ENCODE measurements at regions not wholly inside any gene's neighbourhood (a gene's known extent, or its start where the extent isn't known, plus 50 kb on each side); places are given as distances from the start of the nearest gene placed in this dataset.

DNA sequence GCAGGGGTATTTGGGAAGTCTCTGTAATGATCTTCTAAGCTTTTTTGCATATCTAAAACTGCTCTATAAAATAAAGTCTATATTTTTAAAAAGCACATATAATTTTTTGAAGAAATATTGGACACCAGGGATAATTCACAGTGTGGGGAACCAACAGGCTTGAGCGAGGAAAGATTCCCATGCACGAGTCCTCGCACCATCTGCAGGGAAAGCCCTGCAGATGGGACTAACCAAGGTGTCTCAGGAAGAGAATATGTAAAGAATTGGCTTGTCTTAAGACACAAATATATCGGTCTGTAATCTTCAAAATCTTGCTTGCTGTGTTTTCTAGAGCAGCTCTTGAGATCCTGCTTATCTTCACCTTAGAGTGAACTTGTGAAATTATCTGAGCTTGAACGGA lies 77.2 kb upstream of the SEMA6D start:
- no peak for DNase-seq (ENCODE audit: extremely low read depth, low read depth)
- TF ChIP-seq, protein P1, sequence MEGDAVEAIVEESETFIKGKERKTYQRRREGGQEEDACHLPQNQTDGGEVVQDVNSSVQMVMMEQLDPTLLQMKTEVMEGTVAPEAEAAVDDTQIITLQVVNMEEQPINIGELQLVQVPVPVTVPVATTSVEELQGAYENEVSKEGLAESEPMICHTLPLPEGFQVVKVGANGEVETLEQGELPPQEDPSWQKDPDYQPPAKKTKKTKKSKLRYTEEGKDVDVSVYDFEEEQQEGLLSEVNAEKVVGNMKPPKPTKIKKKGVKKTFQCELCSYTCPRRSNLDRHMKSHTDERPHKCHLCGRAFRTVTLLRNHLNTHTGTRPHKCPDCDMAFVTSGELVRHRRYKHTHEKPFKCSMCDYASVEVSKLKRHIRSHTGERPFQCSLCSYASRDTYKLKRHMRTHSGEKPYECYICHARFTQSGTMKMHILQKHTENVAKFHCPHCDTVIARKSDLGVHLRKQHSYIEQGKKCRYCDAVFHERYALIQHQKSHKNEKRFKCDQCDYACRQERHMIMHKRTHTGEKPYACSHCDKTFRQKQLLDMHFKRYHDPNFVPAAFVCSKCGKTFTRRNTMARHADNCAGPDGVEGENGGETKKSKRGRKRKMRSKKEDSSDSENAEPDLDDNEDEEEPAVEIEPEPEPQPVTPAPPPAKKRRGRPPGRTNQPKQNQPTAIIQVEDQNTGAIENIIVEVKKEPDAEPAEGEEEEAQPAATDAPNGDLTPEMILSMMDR (IDR thresholded peaks at IDR 0.05; ENCODE audit: low read depth, low read length), result no peak

DNA sequence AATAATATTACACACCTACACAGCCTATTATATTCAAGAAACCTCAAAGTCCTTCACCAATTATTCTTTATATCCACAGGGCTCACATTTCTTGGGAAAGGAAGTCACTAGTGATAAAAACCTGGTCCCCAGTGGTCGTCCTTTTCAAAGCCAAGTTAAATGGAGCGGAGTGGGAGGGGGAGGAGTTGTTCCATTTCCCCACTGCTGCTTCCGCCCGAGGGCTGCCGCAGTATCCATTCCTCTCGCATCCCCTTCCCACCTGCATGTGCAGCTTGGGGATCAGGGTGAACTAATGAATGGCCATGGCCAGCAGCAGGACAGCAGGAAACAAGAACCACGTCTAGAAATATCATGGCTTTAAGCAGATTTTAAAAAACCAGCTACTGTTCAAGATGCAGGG lies 76.4 kb upstream of the SEMA6D start:
- TF ChIP-seq, protein P1 (IDR thresholded peaks at IDR 0.05; ENCODE audit: low read depth, low read length), result no peak
- DNase-seq (ENCODE audit: extremely low read depth, low read depth), result no peak

DNA sequence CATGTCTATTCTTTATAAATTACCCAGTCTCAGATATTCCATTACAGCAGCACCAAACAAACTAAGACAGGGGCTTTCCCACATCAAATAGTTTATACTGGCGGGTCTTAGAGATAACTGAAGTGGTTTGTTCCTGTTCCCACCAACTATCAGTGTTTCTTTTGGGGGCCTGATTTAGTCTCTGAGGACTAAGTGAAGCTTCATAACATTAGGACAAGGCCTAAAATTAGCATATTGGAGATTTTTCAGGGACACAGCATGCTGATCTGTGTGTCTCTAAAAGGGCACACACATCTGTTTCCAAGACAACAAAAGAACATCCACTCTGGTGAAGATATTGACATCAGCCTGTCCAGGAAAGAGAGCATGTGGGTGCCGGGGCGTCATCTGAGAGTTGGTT lies 72.6 kb upstream of the SEMA6D start:
- no peak for DNase-seq (ENCODE audit: extremely low read depth, low read depth)
- TF ChIP-seq, protein P1 (IDR thresholded peaks at IDR 0.05; ENCODE audit: low read depth, low read length), result no peak

DNA sequence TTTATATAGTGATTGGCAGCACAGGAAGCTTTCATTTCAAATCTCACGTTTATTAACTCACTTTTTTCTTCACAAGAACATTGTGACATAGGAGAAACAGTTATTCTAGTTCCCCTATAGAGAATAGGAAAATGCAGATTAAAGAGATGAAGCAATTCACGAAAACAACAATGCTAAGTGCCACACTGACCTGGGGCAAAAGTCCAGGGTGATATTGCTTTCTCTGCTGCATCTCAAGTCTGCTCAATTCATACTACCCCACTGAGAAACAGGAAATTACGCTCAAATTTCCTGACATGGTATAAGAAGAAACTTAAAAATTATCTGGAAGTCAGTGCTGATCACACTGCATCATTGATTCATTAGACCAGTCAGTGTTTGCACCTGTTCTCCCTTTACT lies 66.7 kb upstream of the SEMA6D start:
- TF ChIP-seq, protein P1 (IDR thresholded peaks at IDR 0.05; ENCODE audit: low read depth, low read length), result no peak
- no peak for DNase-seq (ENCODE audit: extremely low read depth, low read depth)

DNA sequence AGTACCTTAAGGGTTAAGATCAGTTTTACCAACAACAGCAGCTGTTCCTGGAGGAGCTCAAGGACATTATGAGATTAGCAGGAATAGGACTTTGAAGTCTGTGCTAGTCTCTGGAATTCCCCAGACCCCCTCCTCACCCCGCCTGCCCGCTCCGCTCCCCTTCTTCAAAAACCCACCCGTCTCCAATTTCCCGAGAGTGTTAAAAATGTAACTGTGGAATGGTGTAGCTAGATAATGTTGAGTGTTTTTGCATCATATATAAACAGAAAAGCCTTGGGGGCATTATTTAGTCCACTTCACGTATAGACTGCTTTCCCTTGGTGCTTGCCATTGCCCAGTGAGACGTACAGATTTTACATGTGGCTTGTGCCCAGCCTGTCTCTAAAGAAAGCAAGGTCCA lies 65.0 kb upstream of the SEMA6D start:
- no peak for DNase-seq (ENCODE audit: extremely low read depth, low read depth)
- TF ChIP-seq, protein P1 (IDR thresholded peaks at IDR 0.05; ENCODE audit: low read depth, low read length), result no peak

DNA sequence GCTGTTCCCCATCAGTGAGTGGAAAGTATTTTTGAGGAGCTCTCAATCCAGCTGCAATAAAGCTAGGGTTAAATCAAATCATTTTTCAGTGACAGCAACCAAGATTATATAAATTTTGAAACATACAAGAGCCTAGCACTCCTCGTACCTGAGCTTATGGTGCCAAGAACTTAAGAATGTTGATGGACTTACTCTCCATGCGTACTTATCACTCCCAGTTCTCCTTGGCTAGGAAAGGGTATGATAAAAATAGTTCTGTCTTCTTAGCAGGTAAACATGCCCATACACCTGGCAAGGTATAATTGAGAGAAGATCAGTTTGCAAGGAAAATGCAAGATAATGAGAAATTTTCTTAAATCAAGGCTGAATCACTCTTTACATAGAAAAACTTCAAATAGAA lies 64.5 kb upstream of the SEMA6D start:
- DNase-seq (ENCODE audit: extremely low read depth, low read depth), result no peak
- TF ChIP-seq, protein P1 (IDR thresholded peaks at IDR 0.05; ENCODE audit: low read depth, low read length), result no peak

DNA sequence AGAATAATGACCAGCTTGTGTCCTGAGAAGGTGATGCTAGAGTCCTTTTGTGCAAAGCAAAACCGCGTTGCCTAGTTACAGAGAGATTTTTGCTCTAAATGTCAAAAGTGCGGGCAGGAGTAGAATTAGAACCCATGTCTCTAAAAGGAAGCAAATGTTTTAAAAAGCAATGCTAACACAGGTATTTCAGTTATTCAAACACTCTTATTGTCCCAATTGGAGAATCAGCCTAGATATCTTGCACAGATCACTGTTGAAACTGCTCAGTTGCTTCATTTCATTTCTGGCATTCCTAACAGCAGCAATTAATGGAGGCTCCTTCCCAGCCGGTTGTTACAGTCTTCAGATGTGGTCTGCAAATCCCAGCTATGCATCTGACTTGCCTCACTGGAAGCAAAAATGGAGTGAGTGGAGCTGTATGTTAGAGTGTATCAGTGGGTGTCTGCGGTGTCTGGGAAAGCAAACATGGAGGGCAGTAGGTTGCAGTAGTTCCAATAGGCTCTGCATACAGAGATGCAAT lies 55.6 kb upstream of the SEMA6D start:
- no peak for DNase-seq (ENCODE audit: extremely low read depth, low read depth)

More for the DNA sequence above, 55.6 kb upstream of the SEMA6D start:
- TF ChIP-seq, protein P1 (IDR thresholded peaks at IDR 0.05; ENCODE audit: low read depth, low read length), result no peak

Measured in AG09319 (cell line).